CD4-positive, alpha-beta T cell (primary cell): ENCODE measurements at regions not wholly inside any gene's neighbourhood (a gene's known extent, or its start where the extent isn't known, plus 50 kb on each side); places are given as distances from the start of the nearest gene placed in this dataset.

Experiments used
- ATAC-seq: fragments of 200-7000 bp; cut with Tn5 transposase; one replicate; pipeline ENCODE4 v1.10.0; 2022; ENCODE audit warnings: mild to moderate bottlenecking; ENCODE audit not compliant: poor library complexity
- CTCF ChIA-PET: fragments of 350-600 bp; sonication (Branson Sonifier 250); formaldehyde crosslinking; loops from one replicate; lab custom pipeline; 2021; ENCODE audit warnings: antibody characterized with exemption, inconsistent platforms; lab: Charles Lee
- POLR2A ChIA-PET: fragments of 350-600 bp; sonication (Branson Sonifier 250); formaldehyde crosslinking; loops from one replicate; lab custom pipeline; 2021; ENCODE audit warnings: antibody characterized with exemption, inconsistent platforms; lab: Charles Lee
- DNase-seq, 14 experiments: peaks; one replicate each; pipeline ENCODE4 v3.0.0-alpha.2; 2013 to 2020; ENCODE audit warnings: mixed read lengths in 2 of 14
- H3K27ac ChIP-seq, 2 donors: one replicate each; pipeline versions ENCODE4 v1.5.1 to v1.7.0; 2013; ENCODE audit warnings: low read length in 2 of 2, low read depth in 1 of 2, mild to moderate bottlenecking in 1 of 2
- H3K27me3 ChIP-seq, 2 experiments: 1 replicate in 1 of 2; 2 replicates in 1 of 2; pipeline versions ENCODE4 v1.6.1 to v1.7.0; 2013; ENCODE audit warnings: low read length in 2 of 2, control low read depth in 1 of 2, mild to moderate bottlenecking in 1 of 2, moderate library complexity in 1 of 2; ENCODE audit not compliant: insufficient read depth in 2 of 2, control insufficient read depth in 1 of 2
- H3K36me3 ChIP-seq: one replicate; pipeline ENCODE4 v1.6.1; 2013; ENCODE audit warnings: low read length, control low read depth; ENCODE audit not compliant: insufficient read depth
- H3K4me1 ChIP-seq: one replicate; pipeline ENCODE4 v1.6.1; 2013; ENCODE audit warnings: low read length, control low read depth; ENCODE audit not compliant: insufficient read depth
- H3K4me3 ChIP-seq: one replicate; pipeline ENCODE4 v1.5.1; 2013; ENCODE audit warnings: mild to moderate bottlenecking, low read length, moderate library complexity
- H3K9me3 ChIP-seq, 2 experiments: 1 replicate in 1 of 2; 2 replicates in 1 of 2; pipeline versions ENCODE4 v1.6.1 to v1.7.0; 2013; ENCODE audit warnings: low read length in 2 of 2, mild to moderate bottlenecking in 2 of 2, control low read depth in 1 of 2, moderate library complexity in 1 of 2; ENCODE audit not compliant: control insufficient read depth in 1 of 2, insufficient read depth in 1 of 2
- H3K27ac Mint-ChIP-seq: one replicate; pipeline ENCODE4 v1.8.0; 2020; ENCODE audit warnings: mixed read lengths
- H3K27me3 Mint-ChIP-seq: one replicate; pipeline ENCODE4 v1.8.0; 2021; ENCODE audit warnings: mixed read lengths
- H3K36me3 Mint-ChIP-seq: one replicate; pipeline ENCODE4 v1.8.0; 2021; ENCODE audit warnings: low read depth, mixed read lengths
- H3K4me1 Mint-ChIP-seq: one replicate; pipeline ENCODE4 v1.8.0; 2021; ENCODE audit warnings: low read depth, mixed read lengths
- H3K4me3 Mint-ChIP-seq: one replicate; pipeline ENCODE4 v1.8.0; 2020; ENCODE audit warnings: mild to moderate bottlenecking, mixed read lengths
- H3K9me3 Mint-ChIP-seq: one replicate; pipeline ENCODE4 v1.8.0; 2020; ENCODE audit warnings: mixed read lengths
- CTCF ChIP-seq: fragments of 200-600 bp; IDR thresholded peaks from one replicate; pipeline ENCODE4 v1.8.0; 2022; ENCODE audit warnings: antibody characterized with exemption, mild to moderate bottlenecking
- intact Hi-C, 2 experiments: fragments of 100-400 bp; cut with DNase I in 1 of 2; cut with micrococcal nuclease in 1 of 2; formaldehyde crosslinking; loops; one replicate each; pipeline versions ENCODE4 v1.15.1 to v1.9.0; 2023 to 2025; cut with DNase I, micrococcal nuclease

- intact Hi-C loops = no loop called here
- no peak for TF ChIP-seq CTCF
- Histone ChIP-seq H3K27ac (no peak overlapping the region), H3K27me3 (no peaks in the 10 kb centered on the region), H3K4me3 (no peak overlapping the region), H3K9me3 (no peaks in the 10 kb centered on the region), H3K4me1 (peaks cover 16% of the 10 kb centered on the region), H3K36me3 (no peaks in the 10 kb centered on the region)
- ATAC-seq (no peak), DNase-seq (no peak)
- CTCF ChIA-PET = interaction anchor here (1.8 kb wide), 1 partner anchor 10 kb away, joined by 4 read pairs; no protein-coding TSS in a partner anchor
- H3K9me3 Mint-ChIP-seq = no peaks in the 10 kb centered on the region
- H3K36me3 Mint-ChIP-seq = no peaks in the 10 kb centered on the region
- POLR2A ChIA-PET = no interaction called here
- no peak overlapping the region for H3K27ac Mint-ChIP-seq
- no peak overlapping the region for H3K4me3 Mint-ChIP-seq
- H3K27me3 Mint-ChIP-seq = no peaks in the 10 kb centered on the region
- peaks cover 41% of the 10 kb centered on the region for H3K4me1 Mint-ChIP-seq
Measured at GRCh38 chr3:106339551-106339950, 470.7 kb upstream of the CBLB start.

- Mint-ChIP-seq H3K36me3 (no peaks in the 10 kb centered on the region), H3K27me3 (no peaks in the 10 kb centered on the region), H3K9me3 (no peaks in the 10 kb centered on the region), H3K4me3 (no peak overlapping the region), H3K4me1 (peaks cover 33% of the 10 kb centered on the region), H3K27ac (no peak overlapping the region)
- Histone ChIP-seq H3K4me1 (peaks cover 16% of the 10 kb centered on the region), H3K27ac (no peak overlapping the region), H3K36me3 (no peaks in the 10 kb centered on the region), H3K4me3 (no peak overlapping the region), H3K9me3 (no peaks in the 10 kb centered on the region), H3K27me3 (no peaks in the 10 kb centered on the region)
- no peak for DNase-seq
- intact Hi-C loops = no loop called here
- CTCF ChIA-PET = no interaction called here
- ATAC-seq = no peak
- POLR2A ChIA-PET = no interaction called here
- no peak for TF ChIP-seq CTCF
Measured at GRCh38 chr3:106341087-106341486, 472.3 kb upstream of the CBLB start.

GRCh38 chr3:106341586-106342162 is 472.9 kb upstream of the CBLB start:
- TF ChIP-seq CTCF = no peak
- no peaks in the 10 kb centered on the region for H3K9me3 Mint-ChIP-seq
- Histone ChIP-seq H3K9me3 (no peaks in the 10 kb centered on the region), H3K4me1 (peaks cover 16% of the 10 kb centered on the region), H3K27me3 (no peaks in the 10 kb centered on the region), H3K27ac (no peak overlapping the region), H3K36me3 (no peaks in the 10 kb centered on the region), H3K4me3 (no peak overlapping the region)
- DNase-seq (no peak), ATAC-seq (no peak)
- peaks cover 28% of the 10 kb centered on the region for H3K4me1 Mint-ChIP-seq
- POLR2A ChIA-PET = no interaction called here
- H3K4me3 Mint-ChIP-seq = no peak overlapping the region
- H3K36me3 Mint-ChIP-seq = no peaks in the 10 kb centered on the region
- intact Hi-C loops = no loop called here
- CTCF ChIA-PET = no interaction called here
- H3K27ac Mint-ChIP-seq = no peak overlapping the region
- H3K27me3 Mint-ChIP-seq = no peaks in the 10 kb centered on the region
